ENCODE measurements at regions not wholly inside any gene's neighbourhood (a gene's known extent, or its start where the extent isn't known, plus 50 kb on each side); places are given as distances from the start of the nearest gene placed in this dataset.

GRCh38 chr2:2935445-2936149 is 442.0 kb downstream of the EIPR1 start:
- 87 to 91% methylated on average over 26 of the region's 26 CpGs for WGBS, 2 donors

GRCh38 chr2:2933426-2933825 is 444.2 kb downstream of the EIPR1 start:
- 69 to 72% methylated on average over 10 to 15 of the region's 15 CpGs for WGBS, 2 donors
- H3K4me3 ChIP-seq (ENCODE audit: low read depth, poor library complexity, severe bottlenecking): no peak overlapping the region
- DNase-seq (ENCODE audit: low spot score in 2 of 2): peak in 1 of 2 donors; percentile 70
- intact Hi-C loops (cut with DNase I; ENCODE audit: low total_unique reads): no loop called here
- no peak for TF ChIP-seq CTCF (IDR thresholded peaks at IDR 0.05)
- no peak for TF ChIP-seq POLR2A (IDR thresholded peaks at IDR 0.05)

More at GRCh38 chr2:2935445-2936149, 442.0 kb downstream of the EIPR1 start:
- no peak for DNase-seq (ENCODE audit: low spot score in 2 of 2)
- no peak overlapping the region for H3K4me3 ChIP-seq (ENCODE audit: low read depth, poor library complexity, severe bottlenecking)
- intact Hi-C loops (cut with DNase I; ENCODE audit: low total_unique reads): no loop called here
- TF ChIP-seq CTCF (IDR thresholded peaks at IDR 0.05) (no peak), POLR2A (IDR thresholded peaks at IDR 0.05) (no peak)

- intact Hi-C loops (cut with DNase I; ENCODE audit: low total_unique reads): no loop called here
- TF ChIP-seq CTCF (IDR thresholded peaks at IDR 0.05) (no peak), POLR2A (IDR thresholded peaks at IDR 0.05) (no peak)
- peak in 1 of 2 donors; percentile 57 for DNase-seq (ENCODE audit: low spot score in 2 of 2)
- no peak overlapping the region for H3K4me3 ChIP-seq (ENCODE audit: low read depth, poor library complexity, severe bottlenecking)
- 81 to 91% methylated on average over 16 of the region's 16 CpGs for WGBS, 2 donors
These were observed 444.8 kb downstream of the EIPR1 start for GRCh38 chr2:2932692-2933305.

GRCh38 chr2:2932189-2932588 is 445.4 kb downstream of the EIPR1 start:
- H3K4me3 ChIP-seq (ENCODE audit: low read depth, poor library complexity, severe bottlenecking): no peak overlapping the region
- TF ChIP-seq POLR2A (IDR thresholded peaks at IDR 0.05) (no peak), CTCF (IDR thresholded peaks at IDR 0.05) (no peak)
- peak in 1 of 2 donors; percentile 15 for DNase-seq (ENCODE audit: low spot score in 2 of 2)
- 68 to 83% methylated on average over 15 of the region's 15 CpGs for WGBS, 2 donors
- intact Hi-C loops (cut with DNase I; ENCODE audit: low total_unique reads): no loop called here

GRCh38 chr2:2931318-2932075 is 446.1 kb downstream of the EIPR1 start:
- DNase-seq (ENCODE audit: low spot score in 2 of 2): peak in 1 of 2 donors; percentile 57
- intact Hi-C loops (cut with DNase I; ENCODE audit: low total_unique reads): no loop called here
- no peak overlapping the region for H3K4me3 ChIP-seq (ENCODE audit: low read depth, poor library complexity, severe bottlenecking)
- 84 to 90% methylated on average over 12 of the region's 12 CpGs for WGBS, 2 donors
- TF ChIP-seq CTCF (IDR thresholded peaks at IDR 0.05): no peak
- no peak for TF ChIP-seq POLR2A (IDR thresholded peaks at IDR 0.05)

Data from lower leg skin (tissue), 4 donors.